Renal cortex interstitium (tissue), 11 donors: ENCODE measurements at regions not wholly inside any gene's neighbourhood (a gene's known extent, or its start where the extent isn't known, plus 50 kb on each side); places are given as distances from the start of the nearest gene placed in this dataset.
A peak's percentile ranks its signal among the peaks of the same experiment; 100 is the strongest.
"Not testable (repeated sequence)": the region's sequence is repeated elsewhere in the genome, so short reads cannot be mapped to it uniquely, and the experiment has no call there.

Source experiments
- DNase-seq, 11 donors: peaks; one replicate each; pipeline ENCODE4 v3.0.0-alpha.2; 2013; ENCODE audit warnings: low read depth in 9 of 11, low spot score in 4 of 11; ENCODE audit errors: extremely low read depth in 1 of 11

- no peak for DNase-seq
Observed at GRCh38 chr10:42419789-42420188, 218.6 kb downstream of the ZNF33B start.

GRCh38 chr10:42380926-42381547 is 257.3 kb downstream of the ZNF33B start:
- DNase-seq = no peak

GRCh38 chr10:42367532-42368230 is 270.7 kb downstream of the ZNF33B start:
- DNase-seq = peak; percentile 1 to 84 (median 51)

GRCh38 chr10:42351745-42352144 is 286.6 kb downstream of the ZNF33B start:
- DNase-seq = no peak

GRCh38 chr10:42336593-42337337 is 301.6 kb downstream of the ZNF33B start:
- not testable (repeated sequence) for DNase-seq

- not testable (repeated sequence) for DNase-seq
Observed at GRCh38 chr10:42335653-42336296, 302.6 kb downstream of the ZNF33B start.

GRCh38 chr10:42304341-42304740 is 334.0 kb downstream of the ZNF33B start:
- DNase-seq = peak in 1 of 11 donors; percentile 4

- not testable (repeated sequence) for DNase-seq
Observed at GRCh38 chr10:42281896-42282295, 356.5 kb downstream of the ZNF33B start.

- DNase-seq = not testable (repeated sequence)
Observed at GRCh38 chr10:42269788-42270187, 368.6 kb downstream of the ZNF33B start.

- not testable (repeated sequence) for DNase-seq
Observed at GRCh38 chr10:42263259-42263658, 375.1 kb downstream of the ZNF33B start.

GRCh38 chr10:42243002-42243401 is 395.4 kb downstream of the ZNF33B start:
- not testable (repeated sequence) for DNase-seq

- DNase-seq = no peak
Observed at GRCh38 chr10:42242135-42242805, 396.1 kb downstream of the ZNF33B start.

GRCh38 chr10:42236401-42236800 is 402.0 kb downstream of the ZNF33B start:
- not testable (repeated sequence) for DNase-seq

GRCh38 chr10:42235736-42236135 is 402.6 kb downstream of the ZNF33B start:
- not testable (repeated sequence) for DNase-seq

GRCh38 chr10:42235241-42235640 is 403.1 kb downstream of the ZNF33B start:
- not testable (repeated sequence) for DNase-seq

- DNase-seq = not testable (repeated sequence)
Observed at GRCh38 chr10:42234506-42234905, 403.9 kb downstream of the ZNF33B start.

- not testable (repeated sequence) for DNase-seq
Observed at GRCh38 chr10:42233461-42234206, 404.7 kb downstream of the ZNF33B start.

- DNase-seq = not testable (repeated sequence)
Observed at GRCh38 chr10:42232955-42233354, 405.4 kb downstream of the ZNF33B start.
